WTC11 (cell line): ENCODE measurements at regions not wholly inside any gene's neighbourhood (a gene's known extent, or its start where the extent isn't known, plus 50 kb on each side); places are given as distances from the start of the nearest gene placed in this dataset.

Experiments
- ATAC-seq: fragments of 200-7000 bp; cut with Tn5 transposase; 2 replicates; pipeline ENCODE4 v1.10.0; 2021; ENCODE audit warnings: mild to moderate bottlenecking, moderate library complexity
- CTCF ChIA-PET: fragments of 300-600 bp; sonication (Branson Sonifier 250); formaldehyde crosslinking; loops from one replicate; lab custom pipeline; 2021; ENCODE audit warnings: antibody characterized with exemption; lab: Charles Lee
- POLR2A ChIA-PET: fragments of 350-600 bp; sonication (Branson Sonifier 250); formaldehyde crosslinking; loops from one replicate; lab custom pipeline; 2021; ENCODE audit warnings: antibody characterized with exemption; lab: Charles Lee
- DNase-seq: peaks from one replicate; pipeline ENCODE4 v3.0.0; 2021; ENCODE audit warnings: low spot score
- H3K27ac Mint-ChIP-seq: 2 replicates; pipeline ENCODE4 v1.8.0; 2021; ENCODE audit warnings: mixed read lengths
- H3K27me3 Mint-ChIP-seq: 2 replicates; pipeline ENCODE4 v1.8.0; 2021; ENCODE audit warnings: low read depth, mild to moderate bottlenecking, moderate library complexity, mixed read lengths
- H3K36me3 Mint-ChIP-seq: 2 replicates; pipeline ENCODE4 v1.8.0; 2021; ENCODE audit warnings: mixed read lengths
- H3K4me1 Mint-ChIP-seq: 2 replicates; pipeline ENCODE4 v1.8.0; 2022; ENCODE audit warnings: mixed read lengths
- H3K4me3 Mint-ChIP-seq: 2 replicates; pipeline ENCODE4 v1.8.0; 2021; ENCODE audit warnings: mild to moderate bottlenecking, moderate library complexity, mixed read lengths
- H3K9me3 Mint-ChIP-seq: 2 replicates; pipeline ENCODE4 v1.8.0; 2021; ENCODE audit warnings: mixed read lengths
- AR ChIP-seq: fragments of 250-450 bp; sonication (Bioruptor Pico); IDR thresholded peaks from 2 replicates; pipeline ENCODE4 v1.9.0; 2021; ENCODE audit warnings: mild to moderate bottlenecking
- ATF3 ChIP-seq: sonication (generic); formaldehyde crosslinking; conservative IDR thresholded peaks from 2 replicates; pipeline ENCODE4 v1.8.1; 2022; ENCODE audit warnings: mild to moderate bottlenecking, missing genetic modification reagents
- ATF6 ChIP-seq: sonication (generic); formaldehyde crosslinking; IDR thresholded peaks from 2 replicates; pipeline ENCODE4 v1.8.1; 2023; ENCODE audit warnings: mild to moderate bottlenecking, missing genetic modification reagents
- ELF4 ChIP-seq: sonication (generic); formaldehyde crosslinking; IDR thresholded peaks from 2 replicates; pipeline ENCODE4 v1.8.1; 2022; ENCODE audit warnings: low read depth, mild to moderate bottlenecking, moderate library complexity, missing genetic modification reagents
- EMX1 ChIP-seq: fragments of 250-450 bp; sonication (Bioruptor Pico); IDR thresholded peaks from 2 replicates; pipeline ENCODE4 v1.8.0; 2021; ENCODE audit warnings: mild to moderate bottlenecking
- FOXJ3 ChIP-seq: sonication (generic); formaldehyde crosslinking; IDR thresholded peaks from 2 replicates; pipeline ENCODE4 v1.9.0; 2021; ENCODE audit warnings: missing genetic modification reagents, mild to moderate bottlenecking, borderline replicate concordance
- FOXP1 ChIP-seq: sonication (generic); formaldehyde crosslinking; IDR thresholded peaks from 2 replicates; pipeline ENCODE4 v1.8.0; 2022; ENCODE audit warnings: missing genetic modification reagents, mild to moderate bottlenecking, moderate library complexity, borderline replicate concordance
- IRF1 ChIP-seq: sonication (generic); formaldehyde crosslinking; IDR thresholded peaks from 2 replicates; pipeline ENCODE4 v1.8.0; 2023; ENCODE audit warnings: missing genetic modification reagents
- JUN ChIP-seq: sonication (generic); formaldehyde crosslinking; IDR thresholded peaks from 2 replicates; pipeline ENCODE4 v1.8.0; 2023; ENCODE audit warnings: mild to moderate bottlenecking, missing genetic modification reagents
- NR2C2 ChIP-seq: sonication (generic); formaldehyde crosslinking; IDR thresholded peaks from 2 replicates; pipeline ENCODE4 v1.8.0; 2022; ENCODE audit warnings: mild to moderate bottlenecking, missing genetic modification reagents
- SMAD4 ChIP-seq: sonication (generic); formaldehyde crosslinking; IDR thresholded peaks from 2 replicates; pipeline ENCODE4 v1.8.0; 2022; ENCODE audit warnings: mild to moderate bottlenecking, missing genetic modification reagents
- TEAD4 ChIP-seq: sonication (generic); formaldehyde crosslinking; IDR thresholded peaks from 2 replicates; pipeline ENCODE4 v1.8.0; 2022; ENCODE audit warnings: mild to moderate bottlenecking, missing genetic modification reagents
- USF2 ChIP-seq: sonication (generic); formaldehyde crosslinking; IDR thresholded peaks from 2 replicates; pipeline ENCODE4 v1.8.1; 2023; ENCODE audit warnings: mild to moderate bottlenecking, missing genetic modification reagents, moderate library complexity
- ZBTB21 ChIP-seq: sonication (generic); formaldehyde crosslinking; IDR thresholded peaks from 2 replicates; pipeline ENCODE4 v1.8.1; 2023; ENCODE audit warnings: mild to moderate bottlenecking, missing genetic modification reagents, borderline replicate concordance
- ZMAT4 ChIP-seq: fragments of 250-450 bp; sonication (Bioruptor Pico); IDR thresholded peaks from 2 replicates; pipeline ENCODE4 v1.9.0; 2021; ENCODE audit warnings: mild to moderate bottlenecking
- ZNF138 ChIP-seq: sonication (generic); formaldehyde crosslinking; conservative IDR thresholded peaks from 2 replicates; pipeline ENCODE4 v1.8.1; 2022; ENCODE audit warnings: mild to moderate bottlenecking, moderate library complexity, missing genetic modification reagents
- ZNF263 ChIP-seq: sonication (generic); formaldehyde crosslinking; IDR thresholded peaks from 2 replicates; pipeline ENCODE4 v1.8.1; 2022; ENCODE audit warnings: low read depth, mild to moderate bottlenecking, moderate library complexity, missing genetic modification reagents
- ZNF281 ChIP-seq: sonication (generic); formaldehyde crosslinking; IDR thresholded peaks from 2 replicates; pipeline ENCODE4 v1.8.0; 2023; ENCODE audit warnings: mild to moderate bottlenecking, missing genetic modification reagents
- ZNF425 ChIP-seq: fragments of 250-450 bp; sonication (Bioruptor Pico); conservative IDR thresholded peaks from 2 replicates; pipeline ENCODE4 v1.9.0; 2021; ENCODE audit warnings: mild to moderate bottlenecking
- ZNF671 ChIP-seq: fragments of 250-450 bp; sonication (Bioruptor Pico); IDR thresholded peaks from 2 replicates; pipeline ENCODE4 v1.8.0; 2021; ENCODE audit warnings: mild to moderate bottlenecking

GRCh38 chr4:4730249-4730648 lies 129.2 kb upstream of the MSX1 start:
- H3K4me1 Mint-ChIP-seq: peaks cover 15% of the 10 kb centered on the region
- H3K4me3 Mint-ChIP-seq: no peak overlapping the region
- ATAC-seq: no peak
- no peak overlapping the region for H3K27ac Mint-ChIP-seq
- no peak for DNase-seq
- TF ChIP-seq NR2C2: no peak
- no peak for TF ChIP-seq ZBTB21
- TF ChIP-seq SMAD4: no peak
- no peak for TF ChIP-seq ELF4 (CRISPR knock-in tag)
- TF ChIP-seq FOXJ3 (CRISPR knock-in tag): no peak
- TF ChIP-seq AR (CRISPR knock-in tag): no peak
- no peak for TF ChIP-seq ZMAT4
- no peak for TF ChIP-seq ZNF281
- no peak for TF ChIP-seq ATF3 (CRISPR knock-in tag)
- no peak for TF ChIP-seq ZNF263 (CRISPR knock-in tag)
- no peak for TF ChIP-seq ZNF138 (CRISPR knock-in tag)
- no peak for TF ChIP-seq JUN
- TF ChIP-seq FOXP1 (CRISPR knock-in tag): no peak
- no peak for TF ChIP-seq EMX1 (CRISPR knock-in tag)
- TF ChIP-seq USF2 (CRISPR knock-in tag): no peak
- TF ChIP-seq TEAD4 (CRISPR knock-in tag): no peak
- TF ChIP-seq ZNF425 (CRISPR knock-in tag): no peak
- no peak for TF ChIP-seq IRF1 (CRISPR knock-in tag)
- TF ChIP-seq ATF6 (CRISPR knock-in tag): no peak
- TF ChIP-seq ZNF671: no peak
- peaks cover 12% of the 10 kb centered on the region for H3K27me3 Mint-ChIP-seq
- H3K9me3 Mint-ChIP-seq: peaks cover 20% of the 10 kb centered on the region
- ChIA-PET POLR2A (no interaction called here), CTCF (interaction anchor here (0.9 kb wide), 1 partner anchor 31 kb away, joined by 3 read pairs; no protein-coding TSS in a partner anchor)
- H3K36me3 Mint-ChIP-seq: peaks cover 24% of the 10 kb centered on the region
